Ishikawa (cell line): ENCODE measurements at regions not wholly inside any gene's neighbourhood (a gene's known extent, or its start where the extent isn't known, plus 50 kb on each side); places are given as distances from the start of the nearest gene placed in this dataset.

Experiments used
- CREB1 ChIP-seq: IDR thresholded peaks from 2 replicates; pipeline ENCODE4 v1.6.1; 2012; ENCODE audit warnings: low read depth
- TAF1 ChIP-seq: IDR thresholded peaks from 2 replicates; pipeline ENCODE4 v1.6.1; 2012; ENCODE audit warnings: low read depth, mild to moderate bottlenecking

DNA sequence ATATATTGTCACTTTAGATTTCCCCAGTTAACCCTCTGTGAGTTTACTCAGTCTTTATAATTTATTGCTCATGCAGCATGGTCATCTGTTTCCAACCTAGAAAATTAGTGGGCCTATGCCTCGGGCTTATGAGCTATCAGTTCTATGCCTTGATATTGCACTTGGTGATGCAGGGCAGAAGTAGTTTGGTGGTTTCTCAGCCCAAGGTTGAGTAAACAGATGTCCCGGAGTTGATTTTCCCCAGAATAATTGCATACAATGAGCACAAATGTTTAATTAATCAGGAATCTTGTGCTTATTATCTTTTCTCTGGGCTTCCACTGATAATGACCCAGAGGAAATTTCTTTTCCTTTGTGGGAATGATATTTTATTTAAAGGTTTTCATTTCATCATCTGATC, 474.0 kb downstream of the CCDC171 start:
- no peak for TF ChIP-seq TAF1
- no peak for TF ChIP-seq CREB1
